ENCODE measurements at regions not wholly inside any gene's neighbourhood (a gene's known extent, or its start where the extent isn't known, plus 50 kb on each side); places are given as distances from the start of the nearest gene placed in this dataset.

- TF ChIP-seq CTCF (IDR thresholded peaks at IDR 0.05) (no peak), POLR2A (IDR thresholded peaks at IDR 0.05) (no peak)
These were observed 154.7 kb upstream of the KCNMB2 start for GRCh38 chr3:178381555-178381954.
